Left renal pelvis (tissue), 4 donors: ENCODE measurements at regions not wholly inside any gene's neighbourhood (a gene's known extent, or its start where the extent isn't known, plus 50 kb on each side); places are given as distances from the start of the nearest gene placed in this dataset.

Experiments used
- DNase-seq, 4 donors: peaks; one replicate each; pipeline ENCODE4 v3.0.0-alpha.2; 2013; ENCODE audit warnings: low read depth in 4 of 4, low spot score in 3 of 4

DNA sequence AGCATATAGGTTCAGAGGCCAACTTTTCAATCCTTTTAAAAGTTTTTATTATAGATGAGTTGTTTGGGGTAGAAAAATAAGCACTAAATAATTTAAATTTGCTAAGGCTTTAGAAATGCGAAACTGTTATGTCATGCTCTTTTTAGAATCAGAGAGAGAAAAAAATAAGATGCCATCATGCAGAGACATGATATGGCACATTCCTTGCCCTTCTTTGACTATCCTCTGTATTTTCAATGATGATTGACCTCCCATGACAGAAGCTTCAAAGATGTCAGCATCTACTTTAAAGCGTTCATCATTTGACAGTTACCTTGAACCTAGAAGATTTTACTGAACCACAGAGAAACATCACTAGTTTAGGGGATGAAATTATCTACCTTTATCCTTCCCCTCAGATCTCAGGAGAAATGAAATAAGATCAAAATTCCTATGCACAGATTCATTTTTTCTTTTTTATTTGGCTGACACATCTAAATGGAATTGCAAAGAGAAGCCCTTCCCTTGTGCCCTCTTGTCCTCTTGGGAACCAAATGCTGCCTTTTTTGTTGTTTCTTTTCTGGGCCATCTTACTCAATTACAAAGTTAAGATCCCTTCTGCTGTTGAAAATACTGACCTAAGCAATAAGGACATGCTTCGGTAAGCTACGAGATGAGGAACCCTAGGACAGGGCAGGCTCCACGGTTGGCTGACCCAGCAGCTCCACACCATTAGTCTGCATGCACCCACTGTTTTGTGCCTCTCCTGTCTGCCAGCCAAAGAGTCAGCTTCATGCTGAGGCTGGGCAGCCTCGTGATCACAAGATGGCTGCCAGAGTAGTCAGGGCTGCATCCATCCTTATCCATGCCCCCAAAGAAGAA, 289.7 kb upstream of the TPM1 start:
- no peak for DNase-seq

DNA sequence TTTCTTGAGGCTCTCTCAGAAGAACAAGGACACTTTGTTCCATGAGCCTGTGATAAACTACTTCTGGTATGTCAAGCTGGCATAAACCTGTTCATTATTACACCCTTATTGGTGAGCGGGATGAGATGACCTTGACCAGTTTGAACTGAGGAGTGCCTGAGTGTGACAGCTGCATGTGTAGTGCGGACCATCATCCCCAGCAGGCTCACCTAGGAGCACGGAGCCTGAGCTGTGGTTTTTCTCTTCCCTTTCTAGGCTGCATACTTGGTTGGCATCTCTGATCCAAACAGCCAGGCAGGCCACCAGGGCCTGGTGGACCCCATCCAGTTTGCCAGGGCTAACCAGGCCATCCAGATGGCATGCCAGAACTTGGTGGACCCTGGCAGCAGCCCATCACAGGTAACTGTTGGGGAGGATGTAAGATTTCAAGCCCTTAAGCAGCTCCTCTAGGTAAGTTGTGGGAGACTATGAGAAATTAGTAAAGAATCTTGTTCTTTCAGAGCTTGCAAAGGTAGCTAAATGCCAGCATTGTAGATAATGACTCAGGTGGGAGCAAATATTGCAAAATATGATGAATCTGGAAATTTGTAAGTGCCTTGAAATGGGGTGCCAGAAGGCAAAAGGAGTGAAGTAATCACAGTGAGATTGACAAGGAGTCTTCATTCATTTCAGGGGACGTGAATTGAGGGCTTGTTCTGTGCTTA, 288.9 kb upstream of the TPM1 start:
- DNase-seq: no peak

DNA sequence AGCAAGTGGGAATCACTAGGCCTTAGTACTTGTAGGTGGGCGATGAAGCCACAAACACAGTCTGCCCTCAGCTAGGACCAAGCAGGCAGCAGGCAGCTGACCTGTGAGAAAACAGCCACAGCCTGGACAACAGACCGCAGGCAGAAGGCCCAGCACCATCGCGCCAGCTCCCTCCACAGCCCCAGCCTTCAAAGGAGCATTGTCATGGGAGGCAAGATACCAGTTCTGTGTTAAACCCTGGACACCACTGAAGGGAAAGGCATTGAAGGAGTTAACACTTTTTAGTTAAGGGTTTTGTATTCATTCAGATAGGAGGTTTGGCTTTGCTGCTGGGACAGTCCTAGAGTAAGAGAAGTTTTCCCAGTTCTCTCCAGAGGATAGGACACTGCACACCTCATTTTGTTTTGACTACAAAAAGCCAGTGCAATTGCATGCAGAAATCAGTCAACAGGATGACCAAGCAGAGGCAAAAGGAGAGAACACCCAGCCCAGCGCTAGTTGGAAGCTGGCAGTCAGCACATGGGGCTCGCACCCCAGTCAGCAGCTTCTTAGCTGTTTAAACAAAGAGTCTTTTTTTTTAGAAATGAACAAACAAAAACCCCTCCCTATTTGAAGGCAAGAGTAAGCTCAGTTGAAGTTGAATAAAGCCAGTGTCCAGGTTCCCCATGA, 286.1 kb upstream of the TPM1 start:
- no peak for DNase-seq

DNA sequence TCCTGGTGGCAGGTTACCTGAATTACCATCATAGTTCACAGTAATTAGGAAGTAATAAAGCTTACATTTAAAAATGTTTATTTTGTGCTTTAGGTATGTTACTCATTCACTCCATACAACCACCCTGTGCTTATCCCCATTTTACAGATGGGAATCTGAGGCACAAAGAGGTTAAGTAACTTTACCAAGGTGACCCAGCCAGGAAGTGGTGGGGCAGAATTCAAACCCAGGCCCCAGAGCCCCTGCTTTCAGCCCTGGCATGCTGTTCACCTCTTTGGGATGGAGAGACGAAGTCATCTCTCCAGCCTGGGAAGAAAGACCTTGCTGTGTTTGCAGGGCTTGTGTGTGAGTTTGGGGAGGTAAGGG, 285.6 kb upstream of the TPM1 start:
- DNase-seq: no peak

DNA sequence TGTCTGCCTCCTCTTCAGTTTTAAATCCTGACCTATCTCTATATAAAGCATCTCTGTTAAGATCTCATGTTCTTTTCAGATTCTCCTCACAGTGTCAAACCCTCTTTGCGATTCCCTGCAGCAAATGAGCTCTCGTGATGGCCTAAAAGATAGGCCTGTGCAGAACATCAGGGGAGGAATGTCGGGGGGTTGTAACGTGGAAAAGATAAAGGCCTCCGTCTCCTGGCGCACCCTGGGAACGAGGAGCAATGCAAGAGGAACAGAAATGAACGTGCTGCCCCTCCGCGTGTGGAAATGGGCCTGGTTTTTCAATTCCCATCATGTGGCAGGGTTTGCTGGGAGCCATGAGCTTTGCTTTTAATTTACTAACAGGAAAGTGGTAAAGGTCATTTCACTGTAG, 285.0 kb upstream of the TPM1 start:
- DNase-seq: no peak

DNA sequence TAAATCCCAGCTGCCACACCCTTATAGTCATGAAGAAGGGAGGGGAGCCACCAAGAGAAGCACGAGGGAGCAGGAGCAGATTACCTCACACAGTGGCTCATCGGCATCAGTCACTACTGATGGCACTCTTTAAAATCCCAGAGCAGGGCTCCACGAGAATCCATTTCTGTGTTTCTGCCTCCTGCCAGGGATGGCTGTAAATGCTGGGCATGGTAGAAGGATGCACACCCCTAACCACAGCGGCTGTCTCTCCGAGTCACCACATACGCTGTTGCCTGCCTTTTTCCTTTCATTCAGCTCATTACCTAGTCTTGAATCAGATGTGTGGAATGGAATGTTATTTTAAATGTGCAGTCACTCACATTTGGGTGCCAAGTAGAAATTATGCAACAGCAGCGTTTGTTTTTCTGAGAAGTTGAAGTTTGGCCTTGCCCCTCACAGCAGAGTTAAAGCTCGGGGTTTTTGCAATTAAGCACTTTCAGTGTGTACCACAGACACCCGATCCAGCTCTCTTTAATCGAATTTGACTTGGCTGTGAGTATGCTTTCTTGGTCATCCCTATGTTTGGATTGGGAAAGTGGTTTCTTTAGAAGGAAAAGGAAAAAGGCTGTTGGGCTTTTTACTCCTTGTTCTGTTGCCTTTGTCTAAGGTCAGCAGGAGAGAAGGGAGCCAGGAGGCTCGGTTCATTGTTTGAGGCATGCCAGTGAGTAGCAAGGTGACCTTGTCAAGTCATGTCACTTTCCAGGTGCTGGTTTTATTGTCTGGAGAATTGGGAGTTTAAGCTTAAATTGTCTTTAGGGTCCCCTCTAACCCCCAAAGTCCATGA, 284.2 kb upstream of the TPM1 start:
- DNase-seq: no peak

DNA sequence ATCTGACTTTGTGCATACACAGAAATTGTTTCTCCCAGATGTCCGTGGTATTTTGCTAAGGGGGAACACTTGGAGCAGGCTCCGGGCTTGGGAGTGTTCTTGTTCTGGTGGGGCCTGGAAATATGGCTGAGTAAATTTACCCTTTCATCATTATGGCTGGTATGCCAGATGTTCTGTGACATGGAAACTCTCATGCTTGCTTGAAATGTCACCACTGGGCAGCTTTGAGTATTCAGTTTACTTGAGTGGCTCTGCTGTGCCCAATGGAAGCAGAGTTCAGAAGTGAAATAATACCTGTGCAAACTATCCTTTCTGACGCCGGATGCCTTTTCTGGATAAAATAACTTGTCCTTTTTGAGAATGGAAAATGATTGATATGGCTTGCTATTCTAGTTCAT, 283.6 kb upstream of the TPM1 start:
- no peak for DNase-seq

DNA sequence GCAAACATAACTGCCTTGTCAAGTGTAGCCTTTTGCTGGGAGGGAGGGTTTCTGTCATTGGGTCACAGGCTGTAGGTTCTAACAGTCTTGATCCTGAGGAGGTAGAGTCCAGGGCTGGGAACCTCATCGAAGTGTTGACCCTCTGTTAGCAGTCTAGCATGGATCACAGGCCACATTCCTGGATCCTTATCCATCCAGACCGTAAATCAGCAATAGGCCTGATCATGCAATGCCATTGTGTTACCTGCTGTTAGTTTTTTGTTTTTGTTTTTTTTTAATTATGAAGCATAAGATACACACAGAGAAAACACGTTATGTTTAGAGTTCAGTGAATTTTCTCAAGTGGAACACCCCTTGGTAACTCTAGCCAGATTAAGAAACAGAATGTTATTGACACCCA, 282.0 kb upstream of the TPM1 start:
- no peak for DNase-seq

DNA sequence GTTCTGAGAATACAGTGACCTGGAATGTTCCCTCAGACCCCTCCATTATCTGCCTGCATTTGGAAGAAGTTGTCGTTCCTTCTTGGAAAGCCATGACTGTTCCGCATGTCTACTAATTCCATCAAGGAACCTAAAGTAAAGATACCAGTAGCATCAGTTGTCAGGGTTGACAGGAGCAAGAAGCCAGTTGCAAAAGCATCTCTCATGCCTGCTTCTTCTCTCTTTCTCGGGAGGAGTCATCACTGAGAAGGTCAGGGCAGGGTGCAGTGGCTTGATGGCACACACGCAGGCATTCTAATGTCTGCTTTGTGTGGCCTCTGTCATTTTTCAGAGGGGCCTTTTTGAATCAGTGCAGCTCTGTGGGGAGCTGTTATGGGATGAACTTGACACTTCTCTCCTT, 276.6 kb upstream of the TPM1 start:
- DNase-seq: no peak

DNA sequence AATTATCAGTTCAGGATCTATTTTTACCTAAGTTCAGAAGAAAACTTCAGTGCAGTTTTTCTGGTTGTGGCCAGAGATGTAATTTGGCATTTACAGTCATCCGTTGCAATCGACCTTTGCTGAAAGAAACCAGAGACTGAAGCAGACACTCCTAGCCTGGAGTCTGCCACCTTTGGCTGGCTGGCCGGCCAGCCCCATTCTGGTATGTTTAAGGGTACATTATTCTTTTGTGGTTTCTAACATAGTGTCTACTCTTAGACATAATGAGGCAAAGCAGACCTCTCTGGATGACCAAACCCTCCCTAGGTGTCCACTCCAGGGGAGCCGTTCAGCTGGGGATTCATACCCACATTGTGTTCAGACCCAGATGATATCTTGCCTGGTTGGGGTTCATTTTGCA, 275.9 kb upstream of the TPM1 start:
- no peak for DNase-seq

DNA sequence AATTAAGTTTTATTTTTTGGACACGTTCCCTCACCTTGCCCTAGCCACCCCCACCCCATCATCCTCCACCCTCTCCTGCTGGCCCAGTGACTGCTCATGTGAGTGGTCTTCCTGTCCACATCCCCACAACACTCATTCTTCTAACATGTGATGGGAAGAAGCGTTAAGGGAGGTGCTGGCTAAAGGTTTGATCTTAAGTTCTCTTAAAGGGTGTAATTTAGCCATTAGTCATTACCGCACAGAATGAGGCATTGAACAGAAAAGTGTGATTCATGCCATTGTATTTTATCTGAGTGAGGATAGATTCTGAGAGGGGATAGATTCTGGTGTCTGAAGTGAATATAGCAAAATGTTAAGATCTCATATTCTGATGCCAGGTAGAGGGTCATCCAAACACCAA, 272.9 kb upstream of the TPM1 start:
- DNase-seq: no peak

DNA sequence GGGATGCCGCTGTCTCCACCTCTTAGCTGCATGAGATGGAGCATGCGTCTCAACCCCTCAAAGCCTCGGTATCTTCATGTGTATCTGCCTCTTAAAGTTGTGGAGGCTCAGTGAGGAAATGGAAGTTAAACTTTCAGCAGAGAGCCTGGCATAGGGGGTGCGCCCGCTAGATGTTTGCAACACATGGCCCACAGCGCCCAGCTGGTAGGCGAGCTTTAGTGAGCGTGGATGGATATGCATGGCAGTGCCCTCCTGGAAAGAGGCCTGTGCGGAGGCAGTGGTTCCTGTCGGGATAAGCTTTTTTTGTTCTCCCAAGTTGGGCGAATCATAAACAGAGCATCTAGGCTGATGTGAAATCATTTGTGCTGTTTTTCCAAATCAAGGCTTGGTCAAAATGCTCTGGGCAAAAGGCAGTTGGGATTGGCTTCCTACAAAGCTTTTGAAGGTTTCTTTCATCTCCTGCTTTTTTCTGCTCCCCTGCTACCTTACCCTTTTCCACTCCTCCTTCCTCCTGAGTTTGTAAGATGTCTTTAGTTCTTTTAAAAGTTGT, 272.4 kb upstream of the TPM1 start:
- DNase-seq: no peak

DNA sequence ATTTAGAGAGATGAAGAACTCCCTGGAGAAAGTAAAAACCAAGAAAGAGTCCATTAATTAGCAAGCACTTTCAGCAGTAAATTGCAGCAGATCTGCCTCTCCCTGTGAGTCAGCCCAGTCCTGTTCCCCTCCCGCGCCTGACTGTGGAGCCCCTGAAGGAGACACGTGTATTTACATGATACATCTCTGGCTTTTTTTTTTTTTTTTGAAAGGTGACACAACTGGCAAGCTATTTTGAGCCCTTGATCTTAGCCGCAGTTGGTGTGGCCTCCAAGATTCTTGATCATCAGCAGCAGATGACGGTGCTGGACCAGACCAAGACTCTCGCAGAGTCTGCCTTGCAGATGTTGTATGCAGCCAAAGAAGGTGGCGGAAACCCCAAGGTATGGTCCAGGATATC, 271.8 kb upstream of the TPM1 start:
- DNase-seq: no peak

DNA sequence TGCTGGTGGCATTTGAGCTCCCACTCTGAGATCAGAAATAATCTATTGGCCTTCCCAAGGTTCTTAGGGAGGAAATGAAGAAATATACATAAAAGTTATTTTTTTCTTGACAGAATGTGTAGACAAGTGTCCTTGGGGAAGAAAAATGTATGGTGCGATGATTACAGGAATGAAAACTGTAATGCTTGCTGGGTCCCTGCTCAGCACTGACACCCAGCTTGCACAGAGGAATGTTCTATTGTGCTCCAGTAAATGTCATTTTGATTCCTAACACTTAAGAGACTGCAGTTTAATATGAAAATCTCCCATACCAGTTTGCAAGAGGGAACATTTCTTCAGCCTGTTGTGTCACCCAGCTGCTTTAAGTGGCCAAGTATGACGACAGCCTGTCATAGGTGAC, 271.3 kb upstream of the TPM1 start:
- DNase-seq: no peak

DNA sequence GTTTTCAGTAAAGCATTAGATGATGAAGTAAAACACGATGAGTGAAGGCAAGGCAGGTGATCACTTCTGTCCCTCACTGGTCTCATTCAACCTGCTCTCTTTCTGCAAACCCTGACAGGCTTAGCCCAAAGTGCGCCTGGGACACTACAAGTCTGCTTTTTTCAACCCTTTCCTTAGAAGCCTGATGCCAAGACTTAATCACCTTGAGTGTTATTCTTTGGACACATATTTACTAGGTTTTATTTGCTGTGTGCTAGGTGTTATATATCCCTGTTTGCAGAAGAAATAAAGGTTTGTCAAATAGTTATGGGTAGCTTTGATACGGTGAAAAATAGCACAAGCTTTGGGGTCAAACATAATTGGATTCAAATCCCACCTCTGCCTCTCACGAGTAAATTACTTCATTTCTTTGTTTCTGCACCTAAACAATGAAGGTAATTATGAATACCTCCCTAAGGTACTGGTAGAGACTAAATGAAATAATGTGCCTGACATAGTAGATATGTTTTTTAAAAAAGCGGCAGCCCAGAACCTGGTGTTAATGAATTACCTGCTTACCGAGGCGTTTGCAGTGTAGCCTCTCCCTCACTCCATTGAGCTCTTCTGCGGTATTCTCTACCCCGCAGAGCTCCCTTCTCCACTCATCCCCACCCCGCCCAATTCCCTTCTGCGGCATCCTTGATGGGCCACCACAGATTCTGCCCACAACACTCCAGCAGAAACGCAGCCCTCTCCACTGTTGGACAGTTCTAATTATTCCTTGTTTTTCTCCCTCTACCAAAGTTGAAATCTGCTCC, 269.0 kb upstream of the TPM1 start:
- no peak for DNase-seq

DNA sequence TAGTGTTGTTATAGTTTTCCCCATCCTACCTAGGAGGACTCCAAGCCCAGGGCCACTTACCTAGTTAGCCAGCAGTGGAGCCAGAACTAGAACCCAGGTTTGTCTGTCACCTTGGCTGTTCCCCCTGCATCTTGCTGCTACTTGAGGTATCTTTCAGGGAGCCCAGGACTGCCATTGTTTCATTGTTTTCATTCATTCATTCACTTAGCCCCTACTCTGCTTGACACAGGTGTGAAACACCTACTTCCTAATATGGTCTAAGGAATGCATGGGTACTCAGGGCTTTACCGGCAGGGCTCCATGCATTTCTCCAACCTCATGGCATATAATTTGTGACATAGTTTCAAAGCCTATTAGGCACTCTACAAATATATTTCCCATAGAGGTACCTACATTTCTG, 266.6 kb upstream of the TPM1 start:
- DNase-seq: no peak

DNA sequence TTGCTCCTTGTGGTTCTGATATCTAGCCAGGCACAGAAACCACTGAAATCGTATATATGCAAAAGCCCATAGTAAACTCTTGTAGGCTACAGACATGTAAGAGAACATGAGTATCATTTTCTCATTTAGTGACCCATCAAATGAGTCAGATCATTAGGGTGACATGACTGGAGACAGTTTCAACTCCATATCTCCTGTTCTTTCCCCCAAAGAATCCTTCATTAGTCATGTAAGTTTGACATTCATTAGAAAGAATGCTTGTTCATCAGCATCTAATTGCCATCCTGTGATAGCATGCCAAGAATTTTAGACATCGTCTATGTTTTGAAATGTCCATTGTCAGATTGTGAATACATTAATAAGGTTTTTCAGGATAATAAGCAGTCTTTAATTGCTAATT, 264.9 kb upstream of the TPM1 start:
- DNase-seq: no peak

DNA sequence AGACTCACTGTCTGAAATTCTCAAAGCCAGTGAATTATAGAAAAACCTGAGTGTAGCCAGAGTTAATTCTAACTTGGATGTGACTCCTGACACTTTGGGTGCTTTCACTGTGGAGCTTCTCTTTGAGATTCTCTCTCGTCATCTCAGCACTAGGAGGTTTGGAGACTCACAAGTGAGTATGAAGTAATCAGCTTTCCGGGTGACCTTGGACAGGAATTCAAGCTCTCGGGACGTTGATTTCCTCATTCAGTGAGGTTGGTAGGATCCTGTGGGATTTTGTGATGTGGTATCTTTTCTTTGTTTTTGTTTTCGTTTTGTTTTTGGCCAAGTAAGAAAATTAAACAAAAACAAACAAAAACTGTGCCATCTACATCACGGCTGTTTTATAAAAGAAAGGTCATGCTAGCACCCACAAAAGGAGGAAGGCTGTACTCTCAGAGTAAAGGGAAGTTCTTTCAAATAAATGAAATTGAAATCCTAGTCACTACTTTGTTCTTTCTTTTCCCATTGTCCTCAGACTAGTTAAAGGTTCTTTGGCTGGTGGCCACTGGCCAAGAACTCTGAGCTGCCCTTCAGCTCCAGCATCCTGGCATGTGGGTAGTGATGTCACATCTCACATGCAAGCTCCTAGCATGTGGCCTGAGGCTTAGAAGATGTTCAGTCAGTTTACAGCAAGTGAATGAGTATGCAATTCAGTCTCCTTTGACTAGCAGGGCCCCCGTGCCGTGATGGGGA, 263.3 kb upstream of the TPM1 start:
- DNase-seq: no peak

DNA sequence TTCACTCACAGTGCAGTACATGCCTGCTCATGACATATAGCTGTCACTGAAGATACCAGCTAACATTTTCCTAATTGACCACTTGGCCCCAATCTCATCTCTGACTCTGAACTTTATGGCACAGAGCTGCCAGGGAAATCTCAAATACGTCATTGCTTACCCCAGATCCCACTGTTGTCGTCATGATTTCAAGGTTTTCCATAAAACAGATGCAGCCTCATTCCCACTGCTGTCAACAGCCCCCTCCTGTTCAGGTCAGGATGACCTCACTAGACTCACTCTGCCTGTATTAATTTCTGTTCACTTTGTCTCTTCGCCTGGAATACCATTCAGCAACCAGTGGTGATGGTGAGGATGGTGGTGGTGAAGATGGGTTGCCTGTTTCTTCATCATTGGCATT, 262.6 kb upstream of the TPM1 start:
- no peak for DNase-seq
